ENCODE measurements at regions not wholly inside any gene's neighbourhood (a gene's known extent, or its start where the extent isn't known, plus 50 kb on each side); places are given as distances from the start of the nearest gene placed in this dataset.

DNA sequence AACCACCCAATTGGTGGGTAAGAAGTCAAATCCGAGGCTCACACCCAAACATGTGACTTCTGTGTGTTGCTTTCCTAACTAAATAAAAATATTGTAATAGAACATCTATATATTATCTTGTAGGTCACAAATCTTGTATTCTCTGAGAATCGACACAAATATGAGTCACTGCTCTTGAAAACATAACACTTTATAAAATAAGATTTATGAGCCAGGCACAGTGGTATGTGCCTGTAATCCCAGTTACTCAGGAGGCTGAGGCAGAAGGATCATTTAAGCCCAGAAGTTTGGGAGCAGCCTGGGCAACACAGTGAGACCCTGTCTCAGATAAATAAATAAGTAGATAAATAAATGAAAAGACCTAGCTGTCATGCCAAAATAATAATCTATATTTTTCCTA is 624.1 kb downstream of the ANXA1 start:
- no peak for DNase-seq (ENCODE audit: low spot score)

DNA sequence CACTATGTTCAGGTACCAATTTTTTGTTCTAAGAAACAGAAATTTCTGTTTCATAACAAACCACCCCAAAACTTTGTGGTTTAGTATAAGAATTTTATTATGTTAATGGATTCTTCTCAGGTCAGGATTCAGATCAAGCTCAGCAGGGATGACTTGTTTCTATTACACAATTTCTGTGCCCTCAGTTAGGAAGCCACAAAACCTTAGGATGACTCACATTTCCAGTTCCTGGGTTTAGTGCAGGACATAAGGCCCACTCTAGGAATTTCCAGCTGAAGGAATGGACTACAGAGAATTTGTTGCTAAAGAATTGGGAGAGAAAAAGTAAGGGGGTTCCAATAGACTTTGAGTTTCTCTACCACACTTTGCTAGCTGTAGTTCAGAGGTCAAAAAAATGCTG is 629.3 kb downstream of the ANXA1 start:
- no peak for DNase-seq (ENCODE audit: low spot score)

GRCh38 chr9:73782166-73782565 is 630.5 kb downstream of the ANXA1 start:
- no peak for DNase-seq (ENCODE audit: low spot score)

- DNase-seq (ENCODE audit: low spot score), result no peak
These were observed 647.8 kb downstream of the ANXA1 start for GRCh38 chr9:73799446-73799845.

GRCh38 chr9:73805111-73805510 is 653.4 kb downstream of the ANXA1 start:
- DNase-seq (ENCODE audit: low spot score), result no peak

DNA sequence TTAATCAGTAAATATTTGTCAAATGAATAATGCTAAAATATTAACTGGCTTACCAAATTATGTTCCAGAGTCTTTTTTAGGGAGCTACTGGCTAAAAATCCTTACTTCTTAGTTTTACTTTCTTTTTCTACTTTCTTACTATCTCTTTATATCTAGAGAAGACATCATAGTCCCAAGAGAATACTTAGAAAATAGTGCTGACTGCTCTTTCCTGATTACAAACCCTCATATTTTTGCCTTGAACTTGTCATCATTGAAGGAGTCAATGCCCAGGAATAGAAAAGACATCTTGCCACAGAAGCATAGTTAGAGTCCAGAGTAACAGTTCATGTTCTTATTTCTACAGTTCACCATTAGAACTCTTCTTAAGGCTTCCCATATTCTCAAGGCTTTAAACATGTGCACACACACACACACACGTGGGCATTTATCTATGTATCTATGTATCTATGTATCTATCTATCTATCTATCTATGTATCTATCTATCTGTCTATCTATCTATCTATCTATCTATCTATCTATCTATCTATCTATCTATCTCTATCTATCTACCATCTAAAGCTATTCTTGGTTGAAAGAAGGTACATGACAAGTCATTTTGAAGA is 654.3 kb downstream of the ANXA1 start:
- DNase-seq (ENCODE audit: low spot score), result no peak

GRCh38 chr9:73806876-73807275 is 655.2 kb downstream of the ANXA1 start:
- DNase-seq (ENCODE audit: low spot score), result no peak

- no peak for DNase-seq (ENCODE audit: low spot score)
These were observed 656.3 kb downstream of the ANXA1 start for GRCh38 chr9:73807952-73808351.

- no peak for DNase-seq (ENCODE audit: low spot score)
These were observed 659.0 kb downstream of the ANXA1 start for GRCh38 chr9:73810585-73811215.

GRCh38 chr9:73813546-73813945 is 661.9 kb downstream of the ANXA1 start:
- no peak for DNase-seq (ENCODE audit: low spot score)

DNA sequence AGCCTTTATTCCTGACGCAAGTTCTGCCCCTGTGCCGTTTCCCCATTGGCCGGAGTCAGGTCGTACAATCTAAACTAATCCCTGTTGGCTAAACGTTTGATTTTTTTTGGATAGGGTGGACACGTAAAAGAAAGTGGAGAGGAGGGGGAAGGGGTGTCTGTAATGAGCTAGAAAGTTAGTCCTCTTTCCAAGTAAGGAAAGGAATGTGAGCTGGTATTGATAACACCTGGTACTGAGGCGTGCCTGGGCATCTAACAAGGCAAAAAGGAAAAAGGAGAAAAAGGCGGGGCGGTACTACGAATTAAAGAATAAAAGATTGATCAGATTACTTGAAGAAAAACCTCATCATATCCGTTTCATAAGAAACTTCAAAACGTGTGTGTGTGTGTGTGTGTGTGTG is 665.2 kb downstream of the ANXA1 start:
- DNase-seq (ENCODE audit: low spot score), result no peak

- no peak for DNase-seq (ENCODE audit: low spot score)
These were observed 672.5 kb upstream of the RORB start for GRCh38 chr9:73824671-73825070.

DNA sequence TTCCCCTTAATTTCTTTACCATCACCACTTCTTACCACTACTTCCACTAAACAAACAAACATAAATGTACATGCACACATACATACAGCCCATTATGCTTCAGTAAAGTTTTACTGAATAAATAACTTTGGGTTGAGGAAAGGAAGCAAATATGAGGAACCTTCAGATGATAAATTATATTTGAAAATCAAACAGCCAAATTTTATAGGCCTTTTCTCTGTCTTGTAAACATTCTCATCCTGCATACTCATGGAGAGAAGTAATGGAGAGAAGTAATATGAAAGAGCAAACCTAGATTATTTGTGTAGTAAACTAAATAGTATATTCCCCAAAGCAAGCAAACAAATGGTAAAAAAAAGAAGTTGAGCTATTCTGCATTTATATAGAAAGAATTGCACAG is 658.3 kb upstream of the RORB start:
- DNase-seq (ENCODE audit: low spot score), result no peak

DNA sequence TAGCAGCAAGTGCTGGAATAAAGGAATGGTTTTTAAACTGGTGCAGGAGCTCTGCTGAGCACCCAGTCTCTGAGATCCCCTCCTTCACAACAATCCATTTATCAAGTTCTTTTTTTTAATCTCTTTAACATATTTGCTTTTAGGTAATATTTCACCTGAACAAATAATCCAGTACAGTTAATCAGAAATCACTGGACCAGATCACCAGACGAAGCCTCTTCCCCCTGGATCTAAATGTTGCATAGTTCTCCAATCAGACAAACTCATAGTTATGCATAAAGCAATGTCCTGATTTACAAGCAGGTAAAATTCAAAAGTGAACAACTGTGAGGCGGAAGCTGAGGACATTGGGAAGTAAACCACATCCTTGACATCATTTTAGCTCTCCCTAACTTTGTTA is 657.7 kb upstream of the RORB start:
- DNase-seq (ENCODE audit: low spot score), result no peak

DNA sequence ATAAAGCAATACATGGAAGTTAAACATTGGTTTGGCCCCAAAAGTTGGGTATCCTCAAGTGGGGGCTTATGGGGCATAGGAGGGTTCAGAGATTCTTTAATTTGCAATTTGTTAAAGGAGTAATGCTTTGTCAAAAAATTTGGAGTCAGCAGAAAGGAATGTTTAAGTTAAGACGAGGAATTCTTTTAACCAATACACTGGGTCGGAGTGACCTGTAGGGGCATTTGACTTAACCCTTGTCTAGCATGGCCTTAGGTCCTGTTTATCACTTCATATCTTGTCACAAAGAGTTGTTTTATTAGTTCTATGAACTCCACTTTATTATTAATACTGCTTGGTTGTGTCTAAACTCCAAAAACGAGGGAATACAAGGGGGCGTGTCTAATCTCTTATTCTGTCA is 656.1 kb upstream of the RORB start:
- no peak for DNase-seq (ENCODE audit: low spot score)

GRCh38 chr9:73844135-73844534 is 653.0 kb upstream of the RORB start:
- DNase-seq (ENCODE audit: low spot score), result no peak

GRCh38 chr9:73845539-73845938 is 651.6 kb upstream of the RORB start:
- DNase-seq (ENCODE audit: low spot score), result no peak

GRCh38 chr9:73845954-73846690 is 651.0 kb upstream of the RORB start:
- DNase-seq (ENCODE audit: low spot score), result no peak

DNA sequence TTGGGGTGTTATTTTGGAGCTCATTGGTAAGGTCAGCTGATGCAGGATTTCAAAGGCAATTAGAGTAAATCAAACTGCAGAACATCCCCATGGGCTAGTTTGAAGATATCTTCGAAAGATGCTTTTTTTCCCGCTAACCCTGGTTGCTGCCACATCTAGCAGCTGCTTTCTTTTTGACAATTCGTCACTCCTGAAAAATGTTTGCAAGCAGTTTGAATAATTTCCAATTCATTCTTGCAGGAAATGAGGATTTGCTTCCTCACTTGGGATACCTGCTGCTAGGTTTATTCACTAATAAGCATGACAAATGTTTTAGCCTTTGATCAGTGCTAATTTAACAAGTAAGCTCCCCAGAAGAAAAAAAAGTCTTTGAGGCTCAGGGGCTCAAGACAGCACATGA is 649.6 kb upstream of the RORB start:
- no peak for DNase-seq (ENCODE audit: low spot score)

DNA sequence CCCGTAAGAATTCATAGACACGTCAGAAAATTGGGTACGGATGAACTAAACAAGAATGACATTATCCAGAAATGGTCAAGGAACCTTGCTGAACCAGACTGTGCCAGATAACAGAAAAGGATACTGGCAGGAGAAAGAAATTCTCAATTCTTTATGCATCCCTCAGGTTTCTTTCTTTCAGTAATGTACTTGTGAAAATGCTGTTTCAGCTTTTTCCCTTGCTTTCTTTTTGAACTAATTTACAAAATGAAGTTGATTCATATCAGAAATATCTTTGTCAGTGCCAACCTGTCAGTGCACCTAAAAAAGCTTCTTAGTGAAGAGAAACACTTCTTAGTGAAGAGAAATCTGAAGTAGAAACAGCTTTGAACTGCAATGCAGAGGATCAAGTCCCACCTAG is 643.6 kb upstream of the RORB start:
- no peak for DNase-seq (ENCODE audit: low spot score)

DNA sequence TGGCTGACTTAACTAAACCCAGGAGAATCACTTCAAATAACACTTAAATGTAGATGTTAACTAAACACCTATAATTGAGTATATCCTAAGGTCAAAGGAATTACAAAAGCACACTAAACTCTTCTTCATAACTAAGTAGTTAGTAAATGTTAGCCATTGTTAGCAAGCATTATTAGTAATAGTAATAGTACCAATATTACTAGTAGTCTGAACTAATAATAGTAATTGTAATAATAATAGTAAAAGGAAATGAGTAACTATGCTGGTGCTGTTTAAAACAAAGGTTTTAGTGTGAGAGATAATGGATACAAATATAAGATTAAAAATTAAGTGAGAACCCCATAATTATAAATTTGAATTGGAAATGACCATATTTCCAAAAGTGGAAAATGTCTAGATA is 641.9 kb upstream of the RORB start:
- DNase-seq (ENCODE audit: low spot score), result no peak

DNA sequence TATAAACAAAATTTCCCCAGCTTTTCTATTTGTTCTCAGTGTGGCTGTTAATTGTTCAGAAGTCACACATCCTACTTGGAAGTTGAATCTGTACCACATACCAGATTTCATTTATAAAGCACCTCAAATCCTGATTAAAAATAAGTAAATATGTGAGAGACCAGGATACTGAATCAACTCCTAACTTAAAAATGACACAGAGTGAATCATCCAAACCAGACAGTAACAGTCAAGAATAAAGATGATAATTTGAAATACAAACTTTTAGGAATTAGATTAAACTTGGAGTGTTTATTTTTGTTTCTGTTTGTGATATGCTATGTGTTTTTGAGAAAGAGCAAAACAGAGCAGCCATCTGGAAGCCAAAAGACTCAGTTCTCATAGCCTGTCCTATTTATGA is 633.2 kb upstream of the RORB start:
- DNase-seq (ENCODE audit: low spot score), result no peak

- no peak for DNase-seq (ENCODE audit: low spot score)
These were observed 630.7 kb upstream of the RORB start for GRCh38 chr9:73866451-73866850.

GRCh38 chr9:73869264-73869663 is 627.9 kb upstream of the RORB start:
- DNase-seq (ENCODE audit: low spot score), result no peak

All from HuH-7.5 (cell line).